HFFc6 (cell line): ENCODE measurements at regions not wholly inside any gene's neighbourhood (a gene's known extent, or its start where the extent isn't known, plus 50 kb on each side); places are given as distances from the start of the nearest gene placed in this dataset.
"Not testable (repeated sequence)": the region's sequence is repeated elsewhere in the genome, so short reads cannot be mapped to it uniquely, and the experiment has no call there.

Experiments used
- DNase-seq: peaks from one replicate; pipeline ENCODE4 v3.0.0-alpha.2; 2018
- H3K27ac Mint-ChIP-seq: 2 replicates; pipeline ENCODE4 v1.8.0; 2020; ENCODE audit warnings: mild to moderate bottlenecking, mixed read lengths
- H3K27me3 Mint-ChIP-seq: 2 replicates; pipeline ENCODE4 v1.8.0; 2021; ENCODE audit warnings: mild to moderate bottlenecking, moderate library complexity, mixed read lengths; ENCODE audit not compliant: insufficient read depth
- H3K36me3 Mint-ChIP-seq: 2 replicates; pipeline ENCODE4 v1.8.0; 2021; ENCODE audit warnings: low read depth, mixed read lengths
- H3K4me1 Mint-ChIP-seq: 2 replicates; pipeline ENCODE4 v1.8.0; 2020; ENCODE audit warnings: low read depth, mixed read lengths
- H3K4me3 Mint-ChIP-seq: 2 replicates; pipeline ENCODE4 v1.8.0; 2020; ENCODE audit warnings: mild to moderate bottlenecking, moderate library complexity, mixed read lengths
- H3K9me3 Mint-ChIP-seq: 2 replicates; pipeline ENCODE4 v1.8.0; 2020; ENCODE audit warnings: mild to moderate bottlenecking, mixed read lengths
- CTCF ChIP-seq: fragments of 200-600 bp; sonication (generic); IDR thresholded peaks from 2 replicates; pipeline ENCODE4 v1.5.0; 2021; ENCODE audit warnings: antibody characterized with exemption, mild to moderate bottlenecking

- Mint-ChIP-seq H3K27me3 (no peaks in the 10 kb centered on the region), H3K9me3 (peaks cover 32% of the 10 kb centered on the region), H3K36me3 (no peaks in the 10 kb centered on the region), H3K4me1 (no peaks in the 10 kb centered on the region), H3K4me3 (no peak overlapping the region), H3K27ac (no peak overlapping the region)
- no peak for DNase-seq
- TF ChIP-seq CTCF = no peak
Observed at GRCh38 chr7:20083781-20084180, 133.4 kb downstream of the MACC1 start.

- Mint-ChIP-seq H3K9me3 (peaks cover 17% of the 10 kb centered on the region), H3K27ac (no peak overlapping the region), H3K4me3 (no peak overlapping the region), H3K4me1 (no peaks in the 10 kb centered on the region), H3K36me3 (no peaks in the 10 kb centered on the region), H3K27me3 (no peaks in the 10 kb centered on the region)
- no peak for TF ChIP-seq CTCF
- no peak for DNase-seq
Observed at GRCh38 chr7:20079080-20079479, 138.1 kb downstream of the MACC1 start.

- H3K27me3 Mint-ChIP-seq = no peaks in the 10 kb centered on the region
- no peaks in the 10 kb centered on the region for H3K4me1 Mint-ChIP-seq
- no peak for TF ChIP-seq CTCF
- H3K9me3 Mint-ChIP-seq = peaks cover 28% of the 10 kb centered on the region
- no peaks in the 10 kb centered on the region for H3K36me3 Mint-ChIP-seq
- H3K4me3 Mint-ChIP-seq = no peak overlapping the region
- H3K27ac Mint-ChIP-seq = no peak overlapping the region
- no peak for DNase-seq
Observed at GRCh38 chr7:20076835-20077234, 140.3 kb downstream of the MACC1 start.

GRCh38 chr7:20075992-20076820 lies 141.0 kb downstream of the MACC1 start:
- H3K27ac Mint-ChIP-seq = no peak overlapping the region
- no peak for TF ChIP-seq CTCF
- H3K9me3 Mint-ChIP-seq = peaks cover 32% of the 10 kb centered on the region
- no peaks in the 10 kb centered on the region for H3K27me3 Mint-ChIP-seq
- H3K4me1 Mint-ChIP-seq = no peaks in the 10 kb centered on the region
- no peak for DNase-seq
- H3K4me3 Mint-ChIP-seq = no peak overlapping the region
- H3K36me3 Mint-ChIP-seq = no peaks in the 10 kb centered on the region

- TF ChIP-seq CTCF = no peak
- Mint-ChIP-seq H3K27me3 (no peaks in the 10 kb centered on the region), H3K9me3 (peaks cover 31% of the 10 kb centered on the region), H3K4me1 (no peaks in the 10 kb centered on the region), H3K27ac (no peak overlapping the region), H3K4me3 (no peak overlapping the region), H3K36me3 (no peaks in the 10 kb centered on the region)
- DNase-seq = no peak
Observed at GRCh38 chr7:20075440-20075839, 141.7 kb downstream of the MACC1 start.

- H3K4me3 Mint-ChIP-seq, H3K27me3 Mint-ChIP-seq, H3K27ac Mint-ChIP-seq, H3K36me3 Mint-ChIP-seq, H3K4me1 Mint-ChIP-seq, DNase-seq: not testable (repeated sequence)
- H3K9me3 Mint-ChIP-seq = peaks cover 53% of the 10 kb centered on the region
Observed at GRCh38 chr7:20068004-20068403, 149.2 kb downstream of the MACC1 start.
